ENCODE measurements at regions not wholly inside any gene's neighbourhood (a gene's known extent, or its start where the extent isn't known, plus 50 kb on each side); places are given as distances from the start of the nearest gene placed in this dataset.

- Histone ChIP-seq H3K4me1 (ENCODE audit: low read depth, poor library complexity, severe bottlenecking) (no peaks in the 10 kb centered on the region), H3K27ac (no peak overlapping the region), H3K36me3 (ENCODE audit: insufficient read depth) (no peaks in the 10 kb centered on the region), H3K4me2 (no peak overlapping the region), H3K79me2 (ENCODE audit: insufficient read depth, low read depth) (no peaks in the 10 kb centered on the region), H4K20me1 (ENCODE audit: insufficient read depth) (no peaks in the 10 kb centered on the region), H3K4me3 (IDR thresholded peaks at IDR 0.05; ENCODE audit: insufficient read depth, low read depth, low read length) (no peak overlapping the region), H3K9ac (no peak overlapping the region), H3K27me3 (ENCODE audit: insufficient read depth, low read depth) (no peaks in the 10 kb centered on the region), H2AFZ (ENCODE audit: low read depth) (no peak overlapping the region)
- TF ChIP-seq CTCF (conservative IDR thresholded peaks at IDR 0.05; ENCODE audit: low read depth, low read length): no peak
Observed at GRCh38 chr16:65657071-65657494, 535.2 kb upstream of the CDH11 start.

GRCh38 chr16:65655802-65656201, 533.9 kb upstream of the CDH11 start:
- Histone ChIP-seq H3K27me3 (ENCODE audit: insufficient read depth, low read depth) (no peaks in the 10 kb centered on the region), H3K4me1 (ENCODE audit: low read depth, poor library complexity, severe bottlenecking) (no peaks in the 10 kb centered on the region), H3K36me3 (ENCODE audit: insufficient read depth) (no peaks in the 10 kb centered on the region), H3K9ac (no peak overlapping the region), H3K4me2 (no peak overlapping the region), H4K20me1 (ENCODE audit: insufficient read depth) (no peaks in the 10 kb centered on the region), H3K27ac (no peak overlapping the region), H2AFZ (ENCODE audit: low read depth) (no peak overlapping the region), H3K79me2 (ENCODE audit: insufficient read depth, low read depth) (no peaks in the 10 kb centered on the region), H3K4me3 (IDR thresholded peaks at IDR 0.05; ENCODE audit: insufficient read depth, low read depth, low read length) (no peak overlapping the region)
- no peak for TF ChIP-seq CTCF (conservative IDR thresholded peaks at IDR 0.05; ENCODE audit: low read depth, low read length)

- no peaks in the 10 kb centered on the region for H3K27me3 ChIP-seq (ENCODE audit: insufficient read depth, low read depth)
- no peaks in the 10 kb centered on the region for H3K79me2 ChIP-seq (ENCODE audit: insufficient read depth, low read depth)
- no peak overlapping the region for H3K4me3 ChIP-seq (IDR thresholded peaks at IDR 0.05; ENCODE audit: insufficient read depth, low read depth, low read length)
- no peaks in the 10 kb centered on the region for H3K36me3 ChIP-seq (ENCODE audit: insufficient read depth)
- no peaks in the 10 kb centered on the region for H3K4me1 ChIP-seq (ENCODE audit: low read depth, poor library complexity, severe bottlenecking)
- no peak overlapping the region for H3K27ac ChIP-seq
- H3K4me2 ChIP-seq: no peak overlapping the region
- H2AFZ ChIP-seq (ENCODE audit: low read depth): no peak overlapping the region
- H4K20me1 ChIP-seq (ENCODE audit: insufficient read depth): no peaks in the 10 kb centered on the region
- no peak overlapping the region for H3K9ac ChIP-seq
- TF ChIP-seq CTCF (conservative IDR thresholded peaks at IDR 0.05; ENCODE audit: low read depth, low read length): no peak
Observed at GRCh38 chr16:65648101-65648500, 526.2 kb upstream of the CDH11 start.

GRCh38 chr16:65644821-65645220, 523.0 kb upstream of the CDH11 start:
- Histone ChIP-seq H3K4me1 (ENCODE audit: low read depth, poor library complexity, severe bottlenecking) (no peaks in the 10 kb centered on the region), H3K27me3 (ENCODE audit: insufficient read depth, low read depth) (no peaks in the 10 kb centered on the region), H2AFZ (ENCODE audit: low read depth) (no peak overlapping the region), H3K4me2 (no peak overlapping the region), H3K9ac (no peak overlapping the region), H3K36me3 (ENCODE audit: insufficient read depth) (no peaks in the 10 kb centered on the region), H3K27ac (no peak overlapping the region), H3K4me3 (IDR thresholded peaks at IDR 0.05; ENCODE audit: insufficient read depth, low read depth, low read length) (no peak overlapping the region), H3K79me2 (ENCODE audit: insufficient read depth, low read depth) (no peaks in the 10 kb centered on the region), H4K20me1 (ENCODE audit: insufficient read depth) (no peaks in the 10 kb centered on the region)
- no peak for TF ChIP-seq CTCF (conservative IDR thresholded peaks at IDR 0.05; ENCODE audit: low read depth, low read length)
